Heart right ventricle (tissue), 16 donors: ENCODE measurements at regions not wholly inside any gene's neighbourhood (a gene's known extent, or its start where the extent isn't known, plus 50 kb on each side); places are given as distances from the start of the nearest gene placed in this dataset.

Source experiments
- ATAC-seq, 8 donors: fragments of 200-7000 bp; cut with Tn5 transposase; one replicate each; pipeline ENCODE4 v1.9.1; 2020; ENCODE audit warnings: mild to moderate bottlenecking in 8 of 8, moderate library complexity in 8 of 8, moderate number of reproducible peaks in 1 of 8
- DNase-seq, 2 donors: peaks; one replicate each; pipeline ENCODE4 v3.0.0-alpha.2; 2020
- H3K27ac ChIP-seq, 10 donors: fragments of 200-600 bp; sonication (generic) in 2 of 10; one replicate each; pipeline versions ENCODE4 v1.5.0 to v1.8.0; 2020 to 2022; ENCODE audit warnings: mild to moderate bottlenecking in 3 of 10
- H3K27me3 ChIP-seq, 7 donors: fragments of 200-600 bp; one replicate each; pipeline ENCODE4 v1.8.0; 2021 to 2022; ENCODE audit warnings: mild to moderate bottlenecking in 2 of 7
- H3K36me3 ChIP-seq, 9 donors: fragments of 200-600 bp; sonication (generic) in 1 of 9; one replicate each; pipeline versions ENCODE4 v1.5.0 to v1.8.0; 2020 to 2022; ENCODE audit warnings: mild to moderate bottlenecking in 2 of 9
- H3K4me1 ChIP-seq, 9 donors: fragments of 200-600 bp; sonication (generic) in 1 of 9; one replicate each; pipeline versions ENCODE4 v1.5.0 to v1.8.0; 2020 to 2022; ENCODE audit warnings: mild to moderate bottlenecking in 4 of 9
- H3K4me3 ChIP-seq, 10 donors: fragments of 200-600 bp; sonication (generic) in 2 of 10; one replicate each; pipeline versions ENCODE4 v1.5.0 to v1.8.0; 2020 to 2022; ENCODE audit warnings: mild to moderate bottlenecking in 7 of 10, moderate library complexity in 2 of 10
- H3K9me3 ChIP-seq, 11 donors: fragments of 200-600 bp in 10 of 11; sonication (generic) in 2 of 11; one replicate each; pipeline versions ENCODE4 v1.5.0 to v1.8.0; 2013 to 2022; ENCODE audit warnings: mild to moderate bottlenecking in 2 of 11, control low read depth in 1 of 11, moderate library complexity in 1 of 11
- CTCF ChIP-seq, 9 donors: fragments of 200-600 bp; sonication (generic) in 2 of 9; IDR thresholded peaks; one replicate each; pipeline versions ENCODE4 v1.5.0 to v1.8.0; 2021 to 2022; ENCODE audit warnings: antibody characterized with exemption in 9 of 9, mild to moderate bottlenecking in 5 of 9, moderate library complexity in 1 of 9
- WGBS, 2 donors: extraction: QIAGEN DNeasy Blood & Tissue Kit; methylation state at CpG; one replicate each; pipeline ENCODE4 v1.1.7; 2013; ENCODE audit warnings: inconsistent platforms in 1 of 2; 5-methylcytosine and 5-hydroxymethylcytosine counted together
- intact Hi-C, 10 donors: fragments of 100-400 bp; cut with DNase I; formaldehyde crosslinking; loops; one replicate each; pipeline versions ENCODE4 v1.11.1 to v1.14.2; 2022
- donor health status: Arrhythmogenic right ventricular cardiomyopathy.
- donor health status: ischemic (EF 13 %, LVEDD 7.1; RV severe dilation, severe dysfunction).
- donor health status: healthy with polysubstance abuse.
- donor health status: DM: no; HTN: yes; CAD: no.
- donor health status: DM: no; HTN: no; CAD: no.
- donor health status: ischemic (EF 25% LVEDD 6.9; RV normal size, moderate dysfunction).
- donor health status: ischemic (EF 25% LVEDD 5.7; RV mildly dilated, moderate dysfunction).
- donor health status: healthy.
- donor health status: DM: yes; HTN: yes; CAD: no.
- donor health status: Ischemic cardiomyopathy.
- donor health status: ischemic (EF 35%, LVEDD 5.7; RV mildly dilated, moderate dysfunction).
- donor health status: nonischemic (EF 11% LVEDD 7.7; RV severe dilation, severe dysfunction).
- donor health status: DM: yes; HTN: yes; CAD: no.
- donor health status: PGD.
- donor health status: ischemic (EF 29% LVEDD 5.4; RV normal size, mild dysfunction).
- donor health status: nonischemic (EF 23%, LVEDD 6.1; RV moderate dilation, normal function).

GRCh38 chr13:24606486-24607170 is 73.6 kb upstream of the ATP12A start:
- H3K4me1 ChIP-seq, result no peaks in the 10 kb centered on the region
- H3K27ac ChIP-seq, result no peak overlapping the region
- intact Hi-C loops, result no loop called here
- TF ChIP-seq CTCF (IDR thresholded peaks at IDR 0.05), result no peak
- DNase-seq (no peak), ATAC-seq (no peak)
- 90 to 91% methylated on average over 6 of the region's 6 CpGs for WGBS, 2 donors
- H3K27me3 ChIP-seq, result no peaks in the 10 kb centered on the region
- H3K36me3 ChIP-seq, result no peaks in the 10 kb centered on the region
- no peak overlapping the region for H3K4me3 ChIP-seq
- peaks cover 0 to 29% (median 0%) of the 10 kb centered on the region in 11 donors for H3K9me3 ChIP-seq

GRCh38 chr13:24610956-24611355 is 69.3 kb upstream of the ATP12A start:
- Histone ChIP-seq H3K27ac (no peak overlapping the region), H3K4me3 (no peak overlapping the region), H3K9me3 (no peaks in the 10 kb centered on the region), H3K27me3 (no peaks in the 10 kb centered on the region), H3K4me1 (no peaks in the 10 kb centered on the region), H3K36me3 (no peaks in the 10 kb centered on the region)
- ATAC-seq (no peak), DNase-seq (no peak)
- TF ChIP-seq CTCF (IDR thresholded peaks at IDR 0.05), result no peak
- intact Hi-C loops, result no loop called here
- WGBS, 2 donors, result 90% methylated on average over 3 of the region's 3 CpGs

GRCh38 chr13:24612726-24613125 is 67.5 kb upstream of the ATP12A start:
- H3K9me3 ChIP-seq, result no peaks in the 10 kb centered on the region
- WGBS, 2 donors, result 96 to 97% methylated on average over 9 of the region's 9 CpGs
- DNase-seq, result no peak
- no peaks in the 10 kb centered on the region for H3K27me3 ChIP-seq
- intact Hi-C loops, result no loop called here
- TF ChIP-seq CTCF (IDR thresholded peaks at IDR 0.05), result no peak
- no peak overlapping the region for H3K27ac ChIP-seq
- no peak for ATAC-seq
- no peak overlapping the region for H3K4me3 ChIP-seq
- no peaks in the 10 kb centered on the region for H3K4me1 ChIP-seq
- no peaks in the 10 kb centered on the region for H3K36me3 ChIP-seq

GRCh38 chr13:24613128-24613527 is 67.1 kb upstream of the ATP12A start:
- H3K9me3 ChIP-seq, result no peaks in the 10 kb centered on the region
- DNase-seq, result no peak
- H3K4me3 ChIP-seq, result no peak overlapping the region
- no peaks in the 10 kb centered on the region for H3K27me3 ChIP-seq
- WGBS, 2 donors, result 92 to 93% methylated on average over 3 of the region's 3 CpGs
- H3K4me1 ChIP-seq, result peaks cover 0 to under 1% (median 0%) of the 10 kb centered on the region in 9 donors
- no peak overlapping the region for H3K27ac ChIP-seq
- no peak for ATAC-seq
- intact Hi-C loops, result no loop called here
- no peaks in the 10 kb centered on the region for H3K36me3 ChIP-seq
- TF ChIP-seq CTCF (IDR thresholded peaks at IDR 0.05), result no peak
